ENCODE measurements at regions not wholly inside any gene's neighbourhood (a gene's known extent, or its start where the extent isn't known, plus 50 kb on each side); places are given as distances from the start of the nearest gene placed in this dataset.
"Not testable (repeated sequence)": the region's sequence is repeated elsewhere in the genome, so short reads cannot be mapped to it uniquely, and the experiment has no call there.

DNA sequence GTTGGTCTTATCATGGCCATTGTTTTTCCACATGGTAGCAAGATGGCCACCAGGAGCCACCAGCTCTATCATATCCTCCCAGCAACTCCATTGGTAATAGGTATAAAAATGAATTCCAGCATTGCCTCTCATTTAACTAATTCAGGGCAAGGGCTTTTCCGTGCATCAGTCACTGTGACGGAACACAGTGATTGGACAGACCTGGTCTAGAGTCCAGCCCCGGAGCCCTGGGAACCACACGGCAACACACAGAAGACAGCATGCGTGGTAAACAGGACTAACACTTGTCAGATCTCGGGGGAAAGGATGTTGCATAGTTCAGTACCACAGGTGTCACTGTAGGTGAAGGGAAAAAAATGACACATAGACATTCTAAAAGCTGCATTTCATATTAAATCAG lies 638.0 kb upstream of the RBFOX1 start:
- Mint-ChIP-seq H3K27me3 (ENCODE audit: low read depth) (no peaks in the 10 kb centered on the region), H3K36me3 (ENCODE audit: insufficient read depth) (no peaks in the 10 kb centered on the region), H3K4me1 (ENCODE audit: low read depth) (no peaks in the 10 kb centered on the region), H3K4me3 (no peak overlapping the region), H3K9me3 (peaks cover 5% of the 10 kb centered on the region)
- DNase-seq: no peak
- ATAC-seq: no peak

DNA sequence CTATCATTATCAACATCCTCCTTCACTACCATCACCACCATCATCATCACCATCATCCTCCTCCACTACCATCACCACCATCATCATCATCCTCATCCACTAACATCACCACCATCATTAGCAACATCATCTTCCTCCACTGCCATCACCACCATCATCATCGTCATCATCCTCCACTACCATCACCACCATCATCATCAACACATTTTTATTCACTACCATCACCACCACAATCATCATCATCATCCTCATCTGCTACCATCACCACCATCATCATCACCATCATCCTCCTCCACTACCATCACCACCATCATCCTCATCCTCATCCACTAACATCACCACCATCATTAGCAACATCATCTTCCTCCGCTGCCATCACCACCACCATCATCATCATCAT lies 639.2 kb upstream of the RBFOX1 start:
- not testable (repeated sequence) for H3K36me3 Mint-ChIP-seq (ENCODE audit: insufficient read depth); H3K4me1 Mint-ChIP-seq (ENCODE audit: low read depth); H3K4me3 Mint-ChIP-seq; DNase-seq; H3K27me3 Mint-ChIP-seq (ENCODE audit: low read depth); H3K9me3 Mint-ChIP-seq; ATAC-seq

DNA sequence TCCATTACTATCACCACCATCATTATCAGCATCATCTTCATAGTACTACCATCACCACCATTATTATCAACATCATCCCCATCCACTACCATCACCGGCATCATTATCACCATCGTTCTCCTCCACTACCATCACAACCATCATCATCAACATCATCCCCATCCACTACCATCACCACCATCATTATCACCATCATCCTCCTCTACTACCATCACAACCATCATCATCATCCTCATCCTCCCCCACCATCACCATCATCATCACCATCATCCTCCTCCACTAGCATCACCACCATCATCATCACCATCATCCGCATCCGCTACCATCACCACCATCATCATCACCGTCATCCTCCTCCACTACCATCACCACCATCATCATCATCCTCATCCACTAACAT lies 639.8 kb upstream of the RBFOX1 start:
- Mint-ChIP-seq H3K27me3 (ENCODE audit: low read depth) (no peaks in the 10 kb centered on the region), H3K4me1 (ENCODE audit: low read depth) (no peaks in the 10 kb centered on the region), H3K36me3 (ENCODE audit: insufficient read depth) (no peaks in the 10 kb centered on the region), H3K9me3 (peaks cover 4% of the 10 kb centered on the region), H3K4me3 (no peak overlapping the region)
- ATAC-seq (no peak), DNase-seq (no peak)

DNA sequence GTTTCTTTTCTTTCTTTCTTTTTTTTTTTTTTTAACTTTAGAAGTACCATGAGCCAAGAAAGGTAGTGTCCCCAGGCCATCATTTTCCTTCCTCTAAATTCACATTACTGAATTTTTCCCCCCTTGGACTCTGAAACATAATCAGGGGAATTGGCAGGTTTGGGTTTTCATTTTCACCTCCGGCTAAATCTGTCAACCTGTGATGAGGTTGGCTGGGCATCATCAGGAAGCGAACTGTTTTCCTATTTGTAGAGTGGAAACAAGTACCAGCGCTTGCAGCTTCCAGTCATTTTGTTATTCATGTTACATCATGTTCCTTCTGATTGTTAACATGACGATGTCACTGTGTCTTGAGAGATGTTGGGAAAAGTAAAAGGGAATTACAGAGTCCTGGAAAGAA lies 641.9 kb upstream of the RBFOX1 start:
- Mint-ChIP-seq H3K9me3 (peaks cover 10% of the 10 kb centered on the region), H3K36me3 (ENCODE audit: insufficient read depth) (no peaks in the 10 kb centered on the region), H3K4me1 (ENCODE audit: low read depth) (no peaks in the 10 kb centered on the region), H3K4me3 (no peak overlapping the region), H3K27me3 (ENCODE audit: low read depth) (no peaks in the 10 kb centered on the region)
- DNase-seq (no peak), ATAC-seq (no peak)

DNA sequence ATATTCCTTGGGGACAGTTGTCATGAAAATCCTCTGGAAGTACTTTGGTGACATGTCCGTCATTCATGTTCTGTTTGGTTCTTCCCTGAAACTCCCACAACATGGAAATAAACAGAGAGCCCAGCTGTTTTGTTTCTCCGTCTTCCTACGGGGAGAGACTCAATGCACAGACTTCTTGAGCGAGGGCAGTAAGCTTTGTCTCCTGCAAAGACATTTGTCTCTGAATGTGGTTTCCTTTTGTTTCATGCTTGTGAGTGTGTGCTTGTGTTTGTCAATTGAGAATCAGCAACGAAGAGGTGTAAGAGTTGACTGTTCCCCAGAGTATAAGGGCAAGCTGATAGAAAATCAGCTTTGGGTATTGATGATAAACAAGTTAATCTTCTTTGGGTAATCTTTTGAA lies 643.0 kb upstream of the RBFOX1 start:
- H3K4me1 Mint-ChIP-seq (ENCODE audit: low read depth): no peaks in the 10 kb centered on the region
- peaks cover 10% of the 10 kb centered on the region for H3K9me3 Mint-ChIP-seq
- no peak for DNase-seq
- no peaks in the 10 kb centered on the region for H3K36me3 Mint-ChIP-seq (ENCODE audit: insufficient read depth)
- ATAC-seq: no peak
- H3K4me3 Mint-ChIP-seq: no peak overlapping the region
- no peaks in the 10 kb centered on the region for H3K27me3 Mint-ChIP-seq (ENCODE audit: low read depth)

DNA sequence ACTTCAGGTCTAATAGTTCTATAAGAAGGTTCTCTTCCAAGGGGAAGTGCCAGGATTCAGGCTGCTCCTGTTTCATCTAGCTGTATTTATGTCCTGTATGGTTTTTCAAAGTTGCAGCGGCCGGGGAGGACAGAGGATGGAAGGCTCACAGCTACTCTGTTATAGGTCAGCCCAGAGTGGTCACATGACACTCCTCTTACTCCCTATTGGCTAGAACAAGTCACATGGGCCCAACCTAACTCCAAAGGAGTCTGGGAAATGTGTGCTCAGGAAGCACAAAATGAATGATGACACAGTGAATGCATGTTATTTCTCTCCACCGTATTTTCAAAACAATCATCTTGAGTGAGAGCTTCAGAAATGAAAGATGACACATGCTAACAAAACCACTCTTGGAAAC lies 645.1 kb upstream of the RBFOX1 start:
- ATAC-seq: no peak
- H3K4me1 Mint-ChIP-seq (ENCODE audit: low read depth): no peaks in the 10 kb centered on the region
- no peaks in the 10 kb centered on the region for H3K36me3 Mint-ChIP-seq (ENCODE audit: insufficient read depth)
- H3K4me3 Mint-ChIP-seq: no peak overlapping the region
- no peak for DNase-seq
- H3K27me3 Mint-ChIP-seq (ENCODE audit: low read depth): no peaks in the 10 kb centered on the region
- peaks cover 10% of the 10 kb centered on the region for H3K9me3 Mint-ChIP-seq

DNA sequence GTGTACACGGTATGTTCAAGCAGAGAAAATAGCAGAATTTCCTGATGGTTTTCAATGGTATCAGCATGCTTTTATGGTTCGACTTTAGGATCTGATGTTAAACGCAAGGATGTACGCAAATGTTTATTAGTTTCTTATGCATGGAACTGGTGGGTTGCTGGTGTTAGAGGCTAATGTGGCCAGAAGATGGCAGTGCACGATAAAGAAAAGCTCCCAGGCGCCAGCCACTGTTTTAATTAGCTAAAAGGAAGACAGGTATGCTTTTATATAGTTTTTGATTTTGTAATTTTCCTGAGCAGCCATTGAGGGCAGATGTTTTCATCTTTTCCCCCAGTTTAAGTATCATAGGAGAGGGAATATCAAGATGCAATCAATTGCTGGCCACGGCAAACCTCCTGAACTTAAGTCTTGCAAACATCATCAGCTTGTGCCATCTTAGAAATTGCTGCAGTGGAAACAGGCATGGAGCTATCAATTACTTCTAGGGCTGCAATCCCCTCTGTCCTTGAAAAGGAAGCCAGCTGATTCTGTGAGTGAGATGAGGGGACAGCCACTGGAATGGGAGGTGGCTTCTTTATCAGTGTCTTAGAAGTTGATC lies 648.5 kb upstream of the RBFOX1 start:
- Mint-ChIP-seq H3K4me1 (ENCODE audit: low read depth) (no peaks in the 10 kb centered on the region), H3K27me3 (ENCODE audit: low read depth) (no peaks in the 10 kb centered on the region), H3K4me3 (no peak overlapping the region), H3K36me3 (ENCODE audit: insufficient read depth) (no peaks in the 10 kb centered on the region), H3K9me3 (peaks cover 10% of the 10 kb centered on the region)
- ATAC-seq (no peak), DNase-seq (no peak)

DNA sequence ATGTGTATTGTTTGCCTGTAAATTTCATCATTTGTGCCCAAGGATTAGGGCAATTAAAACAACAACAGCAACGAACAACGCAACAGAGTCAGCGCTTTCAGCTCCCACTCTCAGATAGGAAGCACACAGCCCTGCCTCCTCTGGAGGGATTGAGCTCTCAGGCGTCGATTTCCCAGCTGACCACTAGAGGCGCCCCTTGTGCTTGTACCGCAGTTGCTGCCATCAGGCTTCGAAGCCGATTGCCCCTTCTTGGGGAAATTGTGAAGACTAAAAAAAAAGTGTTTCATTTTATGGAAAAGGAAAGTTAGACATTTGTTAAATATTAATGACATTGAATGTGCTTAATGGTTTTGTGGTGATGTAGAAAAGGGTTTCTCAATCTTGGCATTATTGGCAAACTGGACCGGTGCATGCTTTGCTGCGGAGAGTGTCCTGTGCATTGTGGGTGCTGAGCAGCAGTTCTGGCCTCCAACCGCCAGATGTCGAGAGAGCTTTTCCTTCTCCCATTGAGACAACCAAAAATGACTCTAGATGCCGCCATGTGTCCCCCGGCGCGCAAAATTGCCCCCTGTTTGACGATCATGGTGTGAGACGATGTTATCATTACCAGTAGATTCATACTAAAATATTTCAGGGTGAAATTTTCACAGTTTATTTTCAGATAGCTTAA lies 650.4 kb upstream of the RBFOX1 start:
- no peak for DNase-seq
- no peak for ATAC-seq
- Mint-ChIP-seq H3K4me3 (no peak overlapping the region), H3K36me3 (ENCODE audit: insufficient read depth) (no peaks in the 10 kb centered on the region), H3K4me1 (ENCODE audit: low read depth) (no peaks in the 10 kb centered on the region), H3K9me3 (peaks cover 3% of the 10 kb centered on the region), H3K27me3 (ENCODE audit: low read depth) (no peaks in the 10 kb centered on the region)

DNA sequence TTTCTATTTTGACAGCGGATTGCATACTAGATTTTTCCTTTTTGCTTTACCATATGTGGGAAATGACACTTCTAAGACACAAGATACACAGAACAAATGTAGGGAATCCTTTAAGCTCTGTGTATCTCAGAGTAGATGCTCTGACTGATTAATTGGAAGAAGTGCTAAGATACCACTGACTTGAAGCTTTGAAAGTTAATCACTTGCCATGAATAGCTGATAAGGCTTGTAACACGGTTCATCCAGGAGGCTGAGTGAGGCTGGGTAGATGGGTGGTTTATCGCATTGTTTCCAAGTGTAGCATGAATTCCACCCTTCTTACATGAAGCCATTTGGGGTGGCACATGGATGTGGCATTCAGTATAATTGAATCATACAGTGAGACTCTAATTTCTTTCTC lies 654.1 kb upstream of the RBFOX1 start:
- H3K9me3 Mint-ChIP-seq: peaks cover 8% of the 10 kb centered on the region
- ATAC-seq: no peak
- H3K4me3 Mint-ChIP-seq: no peak overlapping the region
- H3K27me3 Mint-ChIP-seq (ENCODE audit: low read depth): no peaks in the 10 kb centered on the region
- no peaks in the 10 kb centered on the region for H3K36me3 Mint-ChIP-seq (ENCODE audit: insufficient read depth)
- DNase-seq: no peak
- no peaks in the 10 kb centered on the region for H3K4me1 Mint-ChIP-seq (ENCODE audit: low read depth)

DNA sequence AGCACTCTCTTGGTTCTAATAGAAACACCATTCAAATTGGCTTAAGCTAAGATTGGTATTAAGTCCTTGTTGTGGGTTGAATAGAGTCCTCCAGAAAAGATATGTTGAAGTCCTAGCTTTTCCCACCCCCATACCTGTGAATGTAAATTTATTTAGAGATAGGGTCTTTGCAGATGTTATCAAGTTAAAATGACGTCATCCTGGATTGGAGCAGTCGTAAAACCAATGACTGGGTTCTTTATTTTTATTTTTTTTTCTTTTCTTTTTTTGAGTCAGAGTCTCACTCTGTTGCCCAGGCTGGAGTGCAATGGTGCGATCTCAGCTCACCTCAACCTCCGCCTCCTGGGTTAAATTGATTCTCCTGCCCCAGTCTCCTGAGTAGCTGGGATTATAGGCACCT lies 658.6 kb upstream of the RBFOX1 start:
- ATAC-seq (no peak), DNase-seq (no peak)
- Mint-ChIP-seq H3K9me3 (peaks cover 8% of the 10 kb centered on the region), H3K36me3 (ENCODE audit: insufficient read depth) (no peaks in the 10 kb centered on the region), H3K27me3 (ENCODE audit: low read depth) (no peaks in the 10 kb centered on the region), H3K4me3 (no peak overlapping the region), H3K4me1 (ENCODE audit: low read depth) (no peaks in the 10 kb centered on the region)

DNA sequence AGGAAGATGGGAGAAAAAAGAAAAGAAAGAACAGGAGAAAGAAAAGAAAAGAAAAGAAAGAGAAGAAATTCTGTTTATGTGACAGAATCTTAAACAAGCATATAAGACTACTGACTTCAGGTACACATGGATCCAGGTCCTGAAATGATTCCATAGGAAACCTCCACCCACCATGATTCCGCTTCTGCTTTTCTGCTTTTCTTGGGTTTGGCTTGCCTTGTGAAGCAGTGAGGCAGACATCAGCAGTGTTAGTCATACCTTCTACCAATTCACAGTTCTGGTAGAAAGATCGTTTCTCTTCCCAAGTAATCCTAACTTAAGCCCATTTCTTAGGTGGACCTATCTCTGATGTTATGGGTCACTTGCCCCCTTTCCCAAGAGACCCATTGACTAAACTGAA lies 660.1 kb upstream of the RBFOX1 start:
- Mint-ChIP-seq H3K27me3 (ENCODE audit: low read depth) (no peaks in the 10 kb centered on the region), H3K4me3 (no peak overlapping the region), H3K36me3 (ENCODE audit: insufficient read depth) (no peaks in the 10 kb centered on the region), H3K4me1 (ENCODE audit: low read depth) (no peaks in the 10 kb centered on the region), H3K9me3 (peaks cover 8% of the 10 kb centered on the region)
- ATAC-seq (no peak), DNase-seq (no peak)

DNA sequence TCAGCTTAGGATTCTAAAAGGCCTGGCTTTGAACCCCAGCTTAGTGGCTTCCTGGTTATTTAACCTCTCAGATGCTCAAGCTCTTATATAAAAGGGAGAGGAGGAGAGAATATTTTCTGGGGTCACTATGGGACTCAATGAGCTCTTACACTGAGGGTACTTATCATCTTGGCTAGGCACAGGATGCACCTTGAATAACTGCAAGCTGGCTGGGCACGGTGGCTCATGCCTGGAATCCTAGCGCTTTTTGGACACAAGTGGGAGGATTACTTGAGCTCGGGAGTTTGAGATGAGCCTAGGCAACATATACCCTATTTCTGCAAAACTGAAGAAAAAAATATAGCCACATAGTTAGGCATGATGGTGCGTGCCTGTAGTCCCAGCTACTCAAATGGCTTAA lies 665.3 kb upstream of the RBFOX1 start:
- Mint-ChIP-seq H3K27me3 (ENCODE audit: low read depth) (no peaks in the 10 kb centered on the region), H3K4me3 (no peak overlapping the region)

DNA sequence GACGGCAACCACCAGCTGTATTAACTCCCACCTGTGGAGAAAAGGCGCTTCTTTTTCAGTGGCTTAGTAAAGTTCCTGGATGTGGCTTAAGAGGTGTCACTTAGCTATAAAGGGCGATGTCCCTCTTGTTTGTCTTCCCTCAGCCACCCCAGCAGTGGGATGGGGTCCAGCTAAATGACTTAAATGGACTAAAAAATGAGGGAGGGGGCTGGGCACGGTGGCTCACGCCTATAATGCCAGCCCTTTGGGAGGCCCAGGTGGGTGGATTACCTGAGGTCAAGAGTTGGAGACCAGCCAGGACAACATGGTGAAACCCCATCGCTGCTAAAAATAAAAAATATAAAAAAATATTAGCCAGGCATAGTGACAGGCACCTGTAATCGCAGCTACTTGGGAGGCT lies 667.5 kb upstream of the RBFOX1 start:
- no peak for ATAC-seq
- Mint-ChIP-seq H3K36me3 (ENCODE audit: insufficient read depth) (no peaks in the 10 kb centered on the region), H3K9me3 (peaks cover 4% of the 10 kb centered on the region), H3K4me3 (no peak overlapping the region), H3K4me1 (ENCODE audit: low read depth) (no peaks in the 10 kb centered on the region), H3K27me3 (ENCODE audit: low read depth) (no peaks in the 10 kb centered on the region)
- no peak for DNase-seq

More for the DNA sequence above, 665.3 kb upstream of the RBFOX1 start:
- peaks cover 4% of the 10 kb centered on the region for H3K9me3 Mint-ChIP-seq
- H3K4me1 Mint-ChIP-seq (ENCODE audit: low read depth): no peaks in the 10 kb centered on the region
- ATAC-seq (no peak), DNase-seq (no peak)
- no peaks in the 10 kb centered on the region for H3K36me3 Mint-ChIP-seq (ENCODE audit: insufficient read depth)

DNA sequence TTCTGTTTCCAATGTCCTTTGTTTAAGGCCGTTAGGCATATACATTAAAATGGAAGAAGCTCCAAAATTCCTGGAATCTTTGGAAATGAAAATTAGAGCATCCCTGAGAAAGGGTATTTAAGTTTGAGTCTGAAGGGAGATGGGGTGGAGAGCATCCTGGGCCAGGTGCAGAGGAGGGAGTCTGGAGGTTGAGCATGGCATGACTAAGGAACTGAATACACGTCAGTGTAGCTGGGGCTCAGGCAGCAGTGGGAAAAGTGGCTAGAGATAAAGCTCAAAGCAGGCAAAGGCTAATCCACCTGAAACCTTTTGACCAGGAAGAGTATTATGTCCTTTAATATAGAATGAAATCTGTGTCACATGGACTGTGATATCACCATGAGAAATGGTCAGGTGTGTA lies 669.0 kb upstream of the RBFOX1 start:
- no peak for ATAC-seq
- Mint-ChIP-seq H3K36me3 (ENCODE audit: insufficient read depth) (no peaks in the 10 kb centered on the region), H3K4me3 (no peak overlapping the region), H3K27me3 (ENCODE audit: low read depth) (peaks cover 3% of the 10 kb centered on the region), H3K4me1 (ENCODE audit: low read depth) (no peaks in the 10 kb centered on the region), H3K9me3 (peaks cover 4% of the 10 kb centered on the region)
- no peak for DNase-seq

DNA sequence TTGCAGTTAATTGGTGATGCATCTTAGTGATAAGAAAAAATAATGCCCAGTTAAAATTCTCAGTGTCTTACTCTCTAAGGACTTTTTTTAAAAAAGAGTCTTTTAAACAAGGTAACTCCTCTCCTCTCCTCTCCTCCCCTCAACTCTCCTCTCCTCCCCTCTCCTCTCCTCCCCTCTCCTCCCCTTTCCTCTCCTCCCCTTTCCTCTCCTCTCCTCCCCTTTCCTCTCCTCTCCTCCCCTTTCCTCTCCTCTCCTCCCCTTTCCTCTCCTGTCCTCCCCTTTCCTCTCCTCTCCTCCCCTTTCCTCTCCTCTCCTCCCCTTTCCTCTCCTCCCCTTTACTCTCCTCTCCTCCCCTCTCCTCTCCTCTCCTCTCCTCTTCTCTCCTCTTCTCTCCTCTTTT lies 675.9 kb upstream of the RBFOX1 start:
- DNase-seq (no peak), ATAC-seq (no peak)
- no peaks in the 10 kb centered on the region for H3K36me3 Mint-ChIP-seq (ENCODE audit: insufficient read depth)
- H3K9me3 Mint-ChIP-seq: no peaks in the 10 kb centered on the region
- H3K27me3 Mint-ChIP-seq (ENCODE audit: low read depth): peaks cover 3% of the 10 kb centered on the region
- no peak overlapping the region for H3K4me3 Mint-ChIP-seq
- no peaks in the 10 kb centered on the region for H3K4me1 Mint-ChIP-seq (ENCODE audit: low read depth)
